ENCODE measurements at regions not wholly inside any gene's neighbourhood (a gene's known extent, or its start where the extent isn't known, plus 50 kb on each side); places are given as distances from the start of the nearest gene placed in this dataset.

DNA sequence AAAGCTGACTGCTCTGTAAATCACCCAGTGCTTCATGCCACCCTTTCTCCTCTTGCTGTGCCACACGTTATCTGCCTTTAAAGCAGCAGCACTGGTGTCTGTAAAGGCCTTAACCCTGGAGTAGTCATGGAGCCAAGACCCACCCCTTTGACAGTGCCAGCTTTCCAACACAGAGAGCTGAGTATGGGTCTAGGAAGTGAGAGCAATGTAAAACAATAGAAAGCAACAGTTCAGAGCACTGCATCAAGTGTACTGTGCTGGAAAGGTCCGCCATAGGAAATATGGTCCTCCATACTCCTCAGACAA lies 139.5 kb downstream of the DAD1 start:
- DNase-seq, result no peak

DNA sequence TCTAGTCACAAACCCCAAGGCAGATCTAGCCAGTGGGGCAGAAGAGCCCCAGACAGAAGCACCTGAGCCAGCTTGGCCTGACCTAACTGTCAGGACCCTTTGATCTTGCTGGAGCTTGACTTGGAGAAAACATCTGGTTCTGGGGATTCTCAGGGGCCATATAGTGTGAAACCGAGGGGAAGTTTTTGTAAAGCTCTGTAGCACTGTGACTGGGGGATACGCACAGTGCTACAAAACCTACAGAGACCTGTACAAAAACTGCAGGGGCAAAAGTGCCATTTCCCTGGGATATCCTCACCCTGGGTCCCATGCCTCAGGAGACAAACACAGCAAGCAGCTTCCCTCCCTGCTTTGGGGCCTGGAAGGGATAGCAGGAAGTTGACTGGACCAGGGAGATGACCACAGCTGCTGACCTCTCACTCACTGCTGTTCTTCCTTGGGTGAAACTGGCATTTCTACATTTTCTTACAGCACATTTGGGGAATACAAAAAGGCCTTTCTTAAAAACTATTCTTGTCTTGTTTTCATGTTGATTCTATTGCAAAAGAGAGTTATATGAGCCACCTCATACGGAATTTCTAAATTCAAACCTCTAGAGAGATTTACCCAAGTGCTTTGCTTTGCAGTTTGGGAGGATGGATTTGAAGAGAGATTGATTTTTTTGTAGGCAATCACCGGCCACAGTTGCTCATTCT lies 140.0 kb downstream of the DAD1 start:
- no peak for DNase-seq

DNA sequence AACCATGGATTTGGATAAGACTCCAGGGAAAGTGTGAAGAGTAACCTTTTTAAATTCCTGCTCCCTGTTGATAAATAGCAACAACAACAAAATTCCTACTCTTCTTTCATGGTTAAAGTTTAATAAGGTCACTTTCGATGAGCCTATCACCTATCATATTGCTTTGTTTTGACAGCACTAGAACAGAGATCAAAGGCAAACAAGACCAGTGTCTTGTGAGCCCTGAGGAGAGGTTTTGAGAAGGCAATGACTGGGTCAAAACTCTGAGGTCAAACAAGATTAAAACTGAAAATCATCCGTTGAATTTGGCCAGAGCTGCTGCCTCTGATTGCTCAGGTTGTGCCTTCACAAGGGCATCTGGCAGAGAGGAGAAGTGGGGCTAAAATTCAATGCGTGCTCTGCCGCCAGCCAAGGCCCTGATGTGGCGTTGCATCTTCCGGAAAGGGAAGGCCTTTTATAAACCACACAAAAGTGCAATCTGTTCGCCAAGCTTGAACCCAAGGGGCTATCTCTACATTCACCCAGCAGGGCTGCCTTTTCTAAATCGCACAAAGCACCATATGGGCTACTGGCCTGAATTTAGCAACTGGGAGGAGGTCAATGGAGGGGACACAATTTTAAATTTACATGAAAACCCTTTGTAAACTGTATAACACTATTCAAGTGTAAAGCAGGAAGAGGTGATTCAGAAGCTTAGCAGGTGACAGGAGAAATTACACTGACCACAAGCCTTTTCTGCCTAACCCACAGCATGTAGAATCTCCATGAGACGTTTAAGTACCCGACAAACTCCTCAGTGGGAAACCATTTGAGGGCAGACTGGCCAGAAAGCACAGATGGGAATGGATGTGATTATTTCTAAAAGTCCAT lies 140.8 kb downstream of the DAD1 start:
- no peak for DNase-seq

DNA sequence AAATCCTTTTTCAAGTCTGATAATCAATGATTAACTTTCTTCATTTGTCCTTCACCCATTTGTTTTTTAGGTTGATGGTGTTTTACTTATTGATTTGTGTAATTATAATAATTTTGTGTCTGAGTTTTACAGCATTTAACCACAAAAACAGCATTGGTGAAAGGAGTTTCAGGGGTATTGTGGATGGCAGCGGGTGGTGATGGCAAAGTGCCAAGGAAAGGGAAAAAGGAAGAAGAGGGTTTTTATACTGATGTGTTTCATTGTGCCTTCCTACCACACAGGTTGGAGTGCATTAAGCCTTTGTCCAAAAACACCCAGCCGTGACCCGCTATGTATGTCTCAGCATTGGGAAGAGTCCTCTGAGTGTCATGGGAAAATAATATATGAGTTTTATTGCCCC lies 150.3 kb downstream of the DAD1 start:
- no peak for DNase-seq

DNA sequence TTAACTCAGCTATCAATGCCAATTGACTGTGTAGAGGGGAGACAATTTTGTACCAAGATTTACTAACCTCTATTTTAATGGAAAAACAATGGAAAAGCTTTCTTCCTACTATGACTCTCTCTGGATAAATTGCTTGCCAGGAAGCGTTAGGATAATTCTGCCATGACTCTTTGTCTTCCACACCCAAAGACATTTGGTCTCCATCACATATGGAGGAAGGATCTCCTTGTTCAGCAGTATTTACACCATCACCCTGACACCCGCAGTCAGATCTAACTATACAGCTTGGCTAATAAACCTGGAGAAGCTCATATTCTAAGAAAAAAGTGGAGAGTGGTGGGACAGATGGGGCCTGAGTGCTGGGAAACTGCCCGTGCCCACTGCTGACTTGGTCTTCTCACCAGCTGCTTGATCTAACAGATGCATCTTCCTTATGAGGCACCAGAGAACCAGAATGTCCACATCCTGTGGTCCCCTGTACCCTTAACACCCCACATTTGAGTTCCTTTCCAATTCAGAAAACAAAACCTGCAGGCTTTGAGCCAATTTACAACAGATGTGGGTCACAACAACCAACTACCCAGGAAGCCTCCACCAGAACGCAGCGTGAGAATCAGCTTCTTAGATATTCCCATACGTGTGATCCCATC lies 154.0 kb downstream of the DAD1 start:
- DNase-seq, result no peak

DNA sequence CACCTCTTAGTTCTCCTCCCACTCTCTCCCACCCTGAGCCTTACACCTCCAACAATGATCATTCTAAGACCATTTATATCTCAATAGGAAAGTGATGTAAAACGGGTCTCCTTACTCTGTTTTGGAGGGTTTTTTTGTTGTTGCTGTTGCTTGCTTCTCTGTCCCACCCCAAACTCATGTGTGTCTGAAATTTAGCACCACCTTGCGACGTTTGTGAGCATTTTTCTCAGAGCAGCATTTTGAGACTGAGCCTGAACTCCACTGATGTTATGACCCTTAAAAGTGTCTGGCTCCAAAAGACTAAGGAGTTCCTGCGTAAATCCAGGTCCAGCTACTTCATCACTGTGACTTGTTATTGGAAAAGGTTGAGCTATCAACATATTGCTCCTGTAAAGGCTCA lies 155.0 kb downstream of the DAD1 start:
- DNase-seq, result no peak

DNA sequence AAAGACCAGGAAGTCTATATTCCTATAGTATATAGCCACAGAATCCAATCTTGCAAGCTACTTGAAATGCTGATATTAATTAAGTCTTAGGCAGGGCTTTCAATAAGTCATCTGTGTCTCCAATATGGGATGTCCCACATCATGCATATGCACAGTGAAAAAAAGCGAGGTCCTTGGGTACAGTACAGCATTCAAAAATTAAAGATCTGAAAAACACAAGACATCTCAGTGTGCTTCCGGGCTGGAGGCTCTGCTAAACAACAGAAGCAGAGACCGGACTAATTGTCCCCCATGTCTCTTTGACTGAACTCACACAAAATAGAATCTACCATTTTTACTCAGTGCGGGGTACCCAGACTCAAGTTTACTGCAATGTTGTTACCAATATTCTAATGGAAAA lies 156.0 kb downstream of the DAD1 start:
- DNase-seq, result no peak

DNA sequence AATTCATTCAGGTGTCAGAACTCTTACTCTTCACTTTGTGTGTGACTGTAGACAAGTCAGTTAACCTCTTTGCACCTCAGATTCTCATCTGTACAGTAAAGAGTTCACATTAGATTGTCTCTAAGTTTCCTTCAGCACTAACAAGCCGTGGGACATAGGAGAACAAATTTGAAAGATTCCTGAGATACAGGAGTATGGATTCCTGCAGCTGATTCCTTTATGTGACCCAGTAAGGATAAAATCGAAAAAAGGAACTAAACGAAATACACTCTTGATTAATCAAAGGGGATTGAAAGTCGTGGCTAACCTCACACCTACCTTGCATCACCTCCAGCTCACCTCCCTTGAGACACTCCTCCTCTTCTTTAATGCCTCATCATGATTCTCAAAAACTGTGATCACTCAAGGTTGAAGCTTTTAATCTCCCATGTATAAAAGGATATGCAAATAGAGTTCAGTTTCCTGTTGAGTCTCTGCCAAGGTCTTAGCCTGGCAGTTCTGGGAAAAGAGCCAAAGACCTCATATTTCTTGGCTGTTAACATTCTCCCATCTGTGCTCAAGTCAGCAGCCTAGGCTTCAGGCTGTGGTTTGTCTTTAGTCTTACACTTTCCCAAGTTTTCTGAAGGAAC lies 156.6 kb downstream of the DAD1 start:
- no peak for DNase-seq

DNA sequence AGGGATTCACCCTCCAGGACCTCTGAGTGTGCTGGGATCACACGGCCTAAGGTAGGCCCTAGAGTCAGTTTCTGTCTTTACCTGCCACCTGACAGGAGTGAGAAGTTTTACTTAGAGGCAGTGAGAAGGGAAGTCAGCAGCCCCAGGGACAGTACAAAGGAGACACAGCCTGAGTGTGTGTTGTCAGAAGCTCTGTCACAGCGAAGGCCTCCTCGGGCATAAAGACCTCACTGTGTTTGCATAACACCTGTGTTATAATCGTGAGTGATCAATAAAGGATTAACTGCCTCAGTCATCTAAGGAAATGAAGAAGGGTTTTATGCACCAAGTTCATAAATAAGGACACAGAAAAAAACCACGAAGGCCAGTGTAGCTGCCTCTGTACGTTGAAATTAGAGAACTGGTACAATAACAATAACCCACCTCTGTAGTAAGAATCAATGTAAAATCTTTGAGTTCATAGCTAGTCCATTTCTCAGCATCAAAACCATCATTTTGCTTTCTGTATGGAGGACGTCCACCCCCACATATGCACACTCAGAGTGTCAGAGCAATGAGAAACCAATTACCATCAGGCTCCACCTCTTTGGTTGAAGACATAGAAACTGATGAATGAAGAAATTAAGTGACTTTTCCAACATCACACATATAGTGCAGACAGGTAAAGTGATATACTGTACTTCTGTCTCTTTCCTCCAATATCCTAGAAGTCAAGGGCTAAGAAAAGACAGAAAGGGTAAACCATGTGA lies 159.3 kb downstream of the DAD1 start:
- no peak for DNase-seq

DNA sequence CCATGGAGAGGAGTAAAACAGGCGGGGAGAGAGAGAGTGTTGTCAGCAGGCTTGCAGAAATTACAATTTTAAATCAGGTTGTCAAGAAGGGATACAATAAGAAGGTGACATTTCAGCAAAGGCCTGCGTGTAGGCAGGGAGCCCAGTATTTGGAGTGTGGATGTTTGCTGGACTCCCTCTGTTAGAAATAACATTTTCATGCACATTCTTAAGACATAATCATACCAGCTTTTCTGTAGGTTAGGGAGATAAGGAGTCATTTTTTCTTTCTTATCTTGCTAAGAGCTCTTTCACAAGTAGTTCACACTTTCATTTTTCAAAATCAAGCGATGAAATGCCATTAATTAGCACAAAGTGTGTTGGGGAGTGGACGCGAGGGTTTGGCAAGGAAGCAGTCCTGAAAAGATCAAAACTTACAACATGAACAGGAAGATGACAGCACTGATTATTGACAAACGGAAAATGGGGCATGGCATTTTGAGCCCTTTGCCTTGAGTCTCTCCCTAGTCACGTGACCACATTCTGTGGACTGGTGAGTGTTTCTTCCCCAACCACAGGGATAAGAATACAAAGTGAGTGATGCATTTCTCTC lies 160.2 kb downstream of the DAD1 start:
- DNase-seq, result no peak

DNA sequence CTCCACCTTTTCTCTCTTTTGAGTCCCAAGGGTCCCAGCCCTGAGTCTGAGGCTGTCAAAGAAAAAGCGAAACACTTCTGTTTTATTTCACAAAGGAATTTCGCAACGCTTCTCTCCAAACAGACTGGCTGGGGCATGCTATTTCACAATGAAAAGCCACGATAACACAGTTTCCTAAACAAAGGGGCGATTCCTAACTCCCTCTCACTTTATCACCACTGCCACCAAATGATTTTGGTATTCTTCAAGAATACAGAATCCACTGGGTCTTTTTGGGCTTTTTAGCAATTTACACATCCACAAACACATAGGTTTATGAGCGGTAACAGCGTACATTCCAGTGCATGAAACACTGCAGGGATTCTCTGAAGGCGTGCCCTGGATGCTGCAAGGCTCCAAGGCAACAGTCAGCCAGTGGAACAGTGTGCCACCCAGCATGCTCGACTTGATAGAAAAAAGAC lies 161.2 kb downstream of the DAD1 start:
- DNase-seq, result no peak

DNA sequence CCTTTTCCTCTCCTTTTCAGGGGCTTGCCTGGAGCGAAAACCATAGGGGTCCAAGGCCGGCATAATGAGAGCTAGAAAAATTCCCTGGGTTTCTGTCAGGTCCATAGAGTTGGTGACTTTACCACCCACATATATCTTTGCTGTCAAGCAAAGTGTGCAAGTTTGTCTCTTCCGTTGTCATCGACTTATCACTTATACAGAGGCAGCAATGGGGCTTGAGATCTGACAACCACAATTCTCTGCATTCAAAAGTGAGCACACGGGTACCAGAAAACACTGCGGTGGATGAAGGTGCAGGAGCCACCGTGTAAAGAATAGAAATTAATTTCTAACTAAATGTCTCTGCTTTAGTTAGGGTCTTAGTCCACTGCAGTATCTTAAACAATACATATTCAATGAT lies 162.3 kb downstream of the DAD1 start:
- no peak for DNase-seq

DNA sequence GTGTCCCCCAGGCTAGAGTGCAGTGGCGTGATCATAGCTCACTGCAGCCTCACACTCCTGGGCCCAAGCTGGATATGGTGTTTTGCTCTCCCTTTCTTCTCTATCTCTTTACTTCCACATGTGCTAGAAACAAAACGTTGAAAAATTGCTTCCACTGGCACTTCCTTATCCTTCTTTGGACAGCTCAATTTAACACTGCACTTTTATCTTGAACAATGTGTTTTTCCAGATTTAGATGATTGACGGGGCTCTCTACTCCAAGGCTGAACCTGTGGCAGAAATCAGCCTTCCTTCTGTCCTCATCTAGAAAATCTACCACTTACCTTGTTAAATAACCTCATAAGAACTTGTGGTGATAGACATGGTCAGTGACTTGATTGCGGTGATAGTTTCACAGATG lies 165.1 kb downstream of the DAD1 start:
- DNase-seq, result no peak

DNA sequence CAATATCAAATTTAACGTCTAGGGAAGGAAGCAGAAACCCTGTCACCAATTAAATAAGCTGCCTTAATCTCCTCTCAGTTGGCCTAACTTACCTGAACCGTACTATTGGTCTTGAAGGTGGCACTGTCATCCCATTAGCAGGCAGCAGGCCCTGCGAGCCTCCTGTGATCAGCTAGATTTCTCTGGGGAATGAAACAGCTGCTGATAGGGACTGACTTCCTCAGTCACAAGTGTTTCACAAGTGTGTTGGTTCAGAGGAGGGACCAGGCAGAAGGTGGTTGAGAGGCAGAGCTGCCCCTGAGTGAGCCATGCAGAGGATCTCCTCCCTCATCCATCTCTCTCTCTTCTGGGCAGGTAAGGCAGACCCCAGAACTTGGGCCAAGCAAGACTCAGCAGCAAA lies 166.8 kb downstream of the DAD1 start:
- DNase-seq, result peak in 1 of 2 donors; percentile 8

DNA sequence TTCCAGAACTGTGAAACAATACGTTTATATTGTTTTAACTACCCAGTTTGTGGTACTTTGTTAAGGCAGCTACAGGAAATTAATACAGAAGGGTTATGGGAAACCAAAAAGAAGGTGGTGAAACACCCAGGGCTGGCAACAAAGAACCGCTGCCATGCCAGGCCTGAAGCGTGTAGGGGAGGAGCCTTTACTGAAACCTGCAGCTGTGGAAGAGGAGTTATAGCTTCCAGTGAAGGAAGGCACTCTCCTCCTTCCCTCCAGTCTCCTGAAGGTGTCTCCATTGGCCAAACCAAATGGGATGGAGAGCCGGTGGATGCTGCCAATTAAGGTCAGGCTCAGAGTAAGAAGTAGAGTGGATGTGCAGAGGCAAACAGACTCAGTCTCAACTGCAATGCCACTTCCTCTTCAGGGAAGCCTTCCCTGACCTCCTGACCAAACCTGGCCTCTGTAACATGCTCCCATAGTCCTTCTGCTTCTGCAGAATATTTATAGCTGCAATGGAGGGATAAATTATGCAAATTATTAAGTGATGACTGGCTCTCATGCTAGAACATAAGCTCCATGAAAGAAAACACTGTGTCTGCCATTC lies 168.3 kb downstream of the DAD1 start:
- no peak for DNase-seq

DNA sequence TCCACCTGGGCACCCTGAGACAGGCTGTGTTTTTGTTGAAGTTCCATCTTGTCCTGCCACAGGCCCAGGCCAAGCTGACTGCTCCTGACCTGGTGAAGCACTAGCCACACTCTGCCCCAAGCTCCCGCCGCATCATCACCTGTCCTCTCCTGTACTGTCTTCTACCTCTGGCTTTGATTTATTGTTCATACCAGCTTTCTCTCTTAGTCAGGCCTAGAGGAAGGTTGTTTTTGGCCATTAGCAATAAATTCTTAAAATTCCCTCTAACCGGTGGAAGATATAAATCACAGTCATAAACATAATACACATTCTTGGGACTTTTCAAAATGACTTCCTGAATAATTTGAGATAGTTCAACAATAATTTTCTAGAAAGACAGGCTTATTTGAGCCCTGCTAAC lies 169.4 kb downstream of the DAD1 start:
- DNase-seq, result no peak

DNA sequence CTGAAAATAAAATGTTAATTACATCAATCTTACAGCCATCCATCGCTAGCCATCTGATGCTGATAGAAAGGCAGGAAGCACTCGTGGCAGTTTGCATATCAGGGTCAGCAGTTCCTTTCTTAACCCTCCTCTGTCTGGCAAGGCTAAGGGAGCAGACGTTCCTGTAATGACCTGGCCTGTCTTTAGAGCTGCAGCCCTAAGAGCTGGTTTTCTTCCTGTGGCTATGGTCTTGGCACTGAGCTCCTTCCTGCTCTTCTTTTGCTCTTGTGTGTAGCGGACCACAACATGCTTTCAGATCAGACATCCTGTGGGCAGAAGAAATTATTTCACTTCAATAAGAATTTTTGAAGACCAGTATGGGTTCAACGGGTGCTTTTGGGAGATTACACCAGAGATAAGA lies 170.4 kb downstream of the DAD1 start:
- DNase-seq, result peak in 1 of 2 donors; percentile 3

DNA sequence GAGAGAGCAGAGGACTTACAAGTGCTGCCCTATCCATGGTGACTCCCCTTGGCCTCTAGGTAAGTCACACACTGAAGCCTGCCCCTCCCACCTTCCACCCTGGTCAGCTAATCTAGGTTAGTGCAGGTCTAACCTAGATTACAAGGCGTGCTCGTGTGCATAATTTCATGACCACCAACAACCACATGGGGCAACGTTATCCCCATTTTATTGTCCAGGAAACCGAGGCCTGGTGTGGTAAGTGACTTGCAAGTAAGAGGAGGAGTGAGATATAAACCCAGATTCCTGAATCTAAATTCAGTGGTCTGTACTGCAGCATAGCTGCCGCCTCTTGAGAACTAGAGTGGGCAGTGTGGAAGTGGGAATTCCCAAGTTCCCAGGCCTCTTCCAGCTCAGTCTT lies 171.1 kb downstream of the DAD1 start:
- DNase-seq, result no peak

DNA sequence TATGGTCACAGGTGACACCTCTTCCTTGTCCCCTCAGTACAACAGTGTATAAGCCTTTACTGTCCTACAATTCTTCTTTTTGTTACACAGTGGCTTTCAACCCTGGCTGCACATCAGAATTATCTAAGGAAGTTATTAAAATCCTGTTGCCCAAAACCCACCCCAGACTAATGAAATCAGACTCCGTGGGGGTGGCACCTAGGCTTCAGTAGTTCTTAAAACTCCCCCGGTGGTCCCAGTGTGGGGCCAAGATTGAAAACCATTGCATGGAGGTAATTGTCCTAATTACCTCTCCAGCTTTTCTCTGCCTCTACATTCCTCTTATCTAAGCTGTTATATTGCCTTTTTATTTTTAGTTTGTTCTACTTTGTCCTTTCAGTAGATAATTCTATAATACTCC lies 172.8 kb downstream of the DAD1 start:
- no peak for DNase-seq

DNA sequence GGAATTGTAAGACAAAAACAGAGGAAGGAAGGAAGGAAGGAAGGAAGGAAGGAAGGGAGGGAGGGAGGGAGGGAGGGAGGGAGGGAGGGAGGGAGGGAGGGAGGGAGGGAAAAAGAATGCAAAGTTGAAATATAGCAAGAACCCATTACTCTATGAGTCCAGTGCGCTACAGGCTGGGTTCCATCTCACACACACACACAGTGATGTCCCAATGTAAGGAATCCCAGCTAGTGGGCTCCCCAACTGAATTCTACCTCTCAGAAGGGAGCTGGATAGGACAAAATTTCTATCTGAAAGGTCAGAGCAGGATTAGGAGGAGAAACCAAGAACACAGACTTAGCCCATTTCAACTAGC lies 173.4 kb downstream of the DAD1 start:
- no peak for DNase-seq

DNA sequence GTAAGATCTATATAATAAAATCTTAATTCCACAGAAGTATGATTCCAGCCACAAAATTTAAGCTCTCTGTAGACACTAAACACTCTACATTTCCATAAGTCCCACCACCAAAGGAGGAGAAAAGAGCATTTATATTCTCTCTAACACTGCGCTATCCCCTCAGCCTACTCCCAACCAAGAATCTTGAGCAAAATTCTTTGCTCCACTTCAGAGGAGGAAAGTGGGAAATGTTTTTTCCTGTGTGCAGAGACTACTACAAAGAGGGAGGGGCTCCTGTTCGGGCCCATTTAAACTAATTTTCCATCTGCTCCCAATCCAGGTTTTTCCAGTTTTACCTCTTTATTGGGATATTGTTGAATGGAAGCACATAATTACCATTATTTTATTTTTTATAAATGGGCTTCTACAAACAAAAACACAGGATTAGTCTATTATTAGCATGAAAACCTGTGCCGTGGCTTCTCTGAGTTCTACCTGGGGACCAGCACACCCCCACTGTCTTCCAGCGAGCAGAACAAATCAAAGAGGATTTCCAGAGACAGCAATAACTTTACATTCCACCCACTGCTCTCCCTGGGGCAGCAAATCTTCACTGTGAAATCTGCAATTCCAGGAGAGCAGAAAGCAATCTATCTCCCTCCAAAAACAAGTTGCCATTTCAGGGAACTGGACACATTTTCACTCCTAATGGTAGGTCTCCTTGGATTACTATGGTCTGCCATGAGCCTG lies 174.0 kb downstream of the DAD1 start:
- no peak for DNase-seq
